Uterus (tissue), 2 donors: ENCODE measurements at regions not wholly inside any gene's neighbourhood (a gene's known extent, or its start where the extent isn't known, plus 50 kb on each side); places are given as distances from the start of the nearest gene placed in this dataset.

ENCODE experiments used
- POLR2A ChIP-seq, 2 donors: fragments of 450-650 bp; IDR thresholded peaks; one replicate each; pipeline ENCODE4 v1.6.1; 2016; ENCODE audit warnings: antibody characterized with exemption in 2 of 2, mild to moderate bottlenecking in 1 of 2, moderate library complexity in 1 of 2
- TF ChIP-seq, protein P1 (sequence below), 4 experiments: fragments of 200-600 bp in 2 of 4; fragments of 450-650 bp in 2 of 4; sonication (generic) in 2 of 4; IDR thresholded peaks; one replicate each; pipeline ENCODE4 v1.5.1; 2016 to 2019; ENCODE audit warnings: antibody characterized with exemption in 4 of 4, mild to moderate bottlenecking in 2 of 4, moderate library complexity in 1 of 4

DNA sequence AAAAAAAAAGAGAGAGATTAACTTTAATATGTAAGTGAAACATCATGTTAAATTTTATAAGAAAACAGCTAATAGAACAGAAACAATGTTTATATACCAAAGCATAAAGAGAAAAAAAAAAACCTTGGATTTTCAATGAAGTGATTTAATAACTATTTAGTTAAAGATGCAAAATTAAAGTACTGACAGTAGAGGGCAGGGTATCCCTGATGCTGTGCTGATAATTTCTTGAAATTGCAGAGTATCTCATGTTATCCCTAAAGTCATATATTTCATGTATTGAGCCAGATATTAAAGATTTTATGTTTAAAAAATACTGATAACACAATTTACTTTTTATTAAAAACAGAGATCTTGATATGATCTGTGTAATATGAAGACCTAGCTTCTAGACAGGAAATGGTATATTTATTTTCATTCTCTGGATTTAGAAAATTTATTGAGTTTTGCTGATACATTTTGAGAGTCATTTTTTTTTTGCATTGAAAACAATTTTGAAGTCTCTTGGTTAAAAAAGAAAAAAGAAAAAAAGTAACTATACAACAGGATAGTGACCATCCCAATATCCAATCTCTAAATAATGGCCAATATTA lies 273.2 kb downstream of the USP25 start:
- TF ChIP-seq, protein P1, sequence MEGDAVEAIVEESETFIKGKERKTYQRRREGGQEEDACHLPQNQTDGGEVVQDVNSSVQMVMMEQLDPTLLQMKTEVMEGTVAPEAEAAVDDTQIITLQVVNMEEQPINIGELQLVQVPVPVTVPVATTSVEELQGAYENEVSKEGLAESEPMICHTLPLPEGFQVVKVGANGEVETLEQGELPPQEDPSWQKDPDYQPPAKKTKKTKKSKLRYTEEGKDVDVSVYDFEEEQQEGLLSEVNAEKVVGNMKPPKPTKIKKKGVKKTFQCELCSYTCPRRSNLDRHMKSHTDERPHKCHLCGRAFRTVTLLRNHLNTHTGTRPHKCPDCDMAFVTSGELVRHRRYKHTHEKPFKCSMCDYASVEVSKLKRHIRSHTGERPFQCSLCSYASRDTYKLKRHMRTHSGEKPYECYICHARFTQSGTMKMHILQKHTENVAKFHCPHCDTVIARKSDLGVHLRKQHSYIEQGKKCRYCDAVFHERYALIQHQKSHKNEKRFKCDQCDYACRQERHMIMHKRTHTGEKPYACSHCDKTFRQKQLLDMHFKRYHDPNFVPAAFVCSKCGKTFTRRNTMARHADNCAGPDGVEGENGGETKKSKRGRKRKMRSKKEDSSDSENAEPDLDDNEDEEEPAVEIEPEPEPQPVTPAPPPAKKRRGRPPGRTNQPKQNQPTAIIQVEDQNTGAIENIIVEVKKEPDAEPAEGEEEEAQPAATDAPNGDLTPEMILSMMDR (IDR thresholded peaks at IDR 0.05): peak; percentile 27 to 57 (median 54)
- TF ChIP-seq POLR2A (IDR thresholded peaks at IDR 0.05): no peak
